ENCODE measurements at regions not wholly inside any gene's neighbourhood (a gene's known extent, or its start where the extent isn't known, plus 50 kb on each side); places are given as distances from the start of the nearest gene placed in this dataset.

DNA sequence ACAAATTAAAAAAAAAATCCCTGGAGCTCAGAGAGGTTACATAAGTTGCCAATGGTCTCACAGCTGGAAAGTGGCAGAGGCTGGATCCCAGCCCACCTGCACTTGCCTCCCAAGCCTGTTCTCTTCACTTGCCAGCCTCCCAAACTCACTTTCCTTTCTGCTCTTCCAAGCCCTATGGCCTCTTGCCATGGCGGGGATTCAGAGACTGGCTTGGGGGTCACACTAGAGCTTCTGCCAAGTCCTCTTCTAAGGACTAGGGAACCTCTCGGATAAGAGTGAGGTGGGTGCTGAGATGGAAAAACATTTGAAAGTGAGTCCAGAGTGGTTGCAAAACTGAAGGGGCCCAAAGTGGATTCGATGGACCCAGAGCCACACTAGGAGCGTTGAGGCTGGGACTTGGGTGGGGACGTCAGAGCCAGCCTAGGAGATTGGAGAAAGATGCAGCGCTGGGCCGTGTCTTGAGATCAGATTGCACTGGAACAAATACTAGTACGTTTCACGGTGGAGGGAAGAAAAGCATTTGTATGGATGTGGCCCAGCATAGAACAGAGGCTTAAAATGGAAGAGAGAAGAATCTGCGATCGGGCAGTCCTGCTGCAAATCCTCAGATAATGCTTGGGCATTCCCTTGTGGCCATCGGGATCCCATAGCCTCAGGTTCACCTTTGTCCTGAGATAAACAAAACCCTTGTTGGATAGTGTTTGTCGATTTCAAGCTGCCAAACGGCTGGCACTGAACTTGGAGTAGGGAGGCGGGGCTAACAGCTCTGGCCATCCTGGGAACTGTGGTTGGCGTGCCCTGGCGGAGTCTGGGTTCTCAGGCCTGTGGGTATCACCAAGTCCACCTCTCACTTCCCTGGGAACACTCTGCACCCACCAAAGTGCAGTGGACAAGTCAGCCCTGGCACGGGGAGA lies 84.8 kb downstream of the ING1 start:
- TF ChIP-seq, protein P1, sequence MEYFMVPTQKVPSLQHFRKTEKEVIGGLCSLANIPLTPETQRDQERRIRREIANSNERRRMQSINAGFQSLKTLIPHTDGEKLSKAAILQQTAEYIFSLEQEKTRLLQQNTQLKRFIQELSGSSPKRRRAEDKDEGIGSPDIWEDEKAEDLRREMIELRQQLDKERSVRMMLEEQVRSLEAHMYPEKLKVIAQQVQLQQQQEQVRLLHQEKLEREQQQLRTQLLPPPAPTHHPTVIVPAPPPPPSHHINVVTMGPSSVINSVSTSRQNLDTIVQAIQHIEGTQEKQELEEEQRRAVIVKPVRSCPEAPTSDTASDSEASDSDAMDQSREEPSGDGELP (IDR thresholded peaks at IDR 0.05; ENCODE audit: borderline replicate concordance, low read depth), result peak; percentile 16; the same call in 1 of the 2 replicates
- TF ChIP-seq PATZ1 (CRISPR knock-in tag; IDR thresholded peaks at IDR 0.05) (no peak), CBFB (CRISPR knock-in tag; IDR thresholded peaks at IDR 0.05) (no peak), RARA (CRISPR knock-in tag; IDR thresholded peaks at IDR 0.05) (peak; percentile 68), CTCF (CRISPR knock-in tag; IDR thresholded peaks at IDR 0.05) (peak; percentile 43), RXRA (CRISPR knock-in tag; IDR thresholded peaks at IDR 0.05) (peak; percentile 23; the same call in 1 of the 2 replicates), BCL6 (CRISPR knock-in tag; IDR thresholded peaks at IDR 0.05) (peak; percentile 50), HNRNPL (IDR thresholded peaks at IDR 0.05; ENCODE audit: low read depth, low read length) (0 out of 2 replicates have a peak, but pooled peaks have one; percentile 46)
- Histone ChIP-seq H3K4me2 (ENCODE audit: low read depth, low read length) (peak overlapping the region; percentile 44), H3K4me1 (ENCODE audit: insufficient read depth, low read length) (peaks cover 19% of the 10 kb centered on the region), H4K20me1 (ENCODE audit: insufficient read depth, low read length) (no peaks in the 10 kb centered on the region), H3K9me3 (ENCODE audit: low read length) (no peaks in the 10 kb centered on the region), H3K4me3 (replicated peaks in 1 of 3; ENCODE audit: insufficient read depth in 1 of 3, low read depth in 2 of 3, low read length in 3 of 3) (no peak overlapping the region; a peak in 1 of 6 replicates), H3K27ac (ENCODE audit: extremely low read length, insufficient read depth, low read length) (no peak overlapping the region), H3K9ac (ENCODE audit: insufficient read depth, low read depth, low read length) (no peak overlapping the region), H3K36me3 (replicated peaks in 1 of 2; ENCODE audit: control insufficient read depth in 1 of 2, insufficient read depth in 2 of 2, low read length in 2 of 2) (no peaks in the 10 kb centered on the region), H3K79me2 (ENCODE audit: insufficient read depth, low read length) (no peaks in the 10 kb centered on the region), H2AFZ (ENCODE audit: low read length) (no peak overlapping the region), H3K27me3 (ENCODE audit: control insufficient read depth in 1 of 2, insufficient read depth in 2 of 2, low read length in 2 of 2) (peaks cover 1 to 57% of the 10 kb centered on the region in 2 experiments)
- WGBS (ENCODE audit: low lambda C conversion rate), result 23% methylated on average over 18 of the region's 18 CpGs
- intact Hi-C loops (cut with micrococcal nuclease; ENCODE audit: unreplicated experiment) (no loop called here), in situ Hi-C loops (cut with HindIII; ENCODE audit: extremely low pct_ligation_motif_present, low pct_unique_long_range_greater_than_20kb) (no loop called here)
- DNase-seq (ENCODE audit: low spot score) (peak; percentile 19), ATAC-seq (peak; percentile 76), FAIRE-seq (no peak)
- CTCF ChIA-PET (ENCODE audit: low intra/inter-chr PET ratio, low total read pairs), result no interaction called here
- BruUV-seq (replicated peaks), result no TSS peak
- POLR2A ChIA-PET, result no interaction called here

Data from HepG2 (cell line).